ENCODE measurements at regions not wholly inside any gene's neighbourhood (a gene's known extent, or its start where the extent isn't known, plus 50 kb on each side); places are given as distances from the start of the nearest gene placed in this dataset.

DNA sequence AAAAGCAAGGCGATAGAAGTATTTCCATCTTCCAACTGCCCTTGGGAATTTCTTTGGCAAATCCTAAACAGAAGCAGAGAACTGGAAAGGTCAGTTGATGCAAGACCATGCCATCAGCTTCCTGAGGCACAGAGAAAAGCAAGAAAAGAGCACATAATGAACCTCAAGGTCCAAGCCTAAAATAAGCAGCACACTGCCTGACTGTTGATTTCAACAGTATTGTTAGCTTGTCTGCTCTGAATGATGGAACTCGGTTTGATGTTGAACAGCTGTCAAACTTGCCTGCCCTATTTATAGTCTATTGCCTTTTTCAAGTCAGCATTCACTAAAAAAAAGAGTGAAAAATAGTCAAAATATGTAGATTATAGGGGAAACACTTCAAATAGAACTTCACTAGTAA is 1192.0 kb upstream of the PHF14 start:
- DNase-seq (ENCODE audit: low read depth in 4 of 4, low spot score in 3 of 4) = no peak

DNA sequence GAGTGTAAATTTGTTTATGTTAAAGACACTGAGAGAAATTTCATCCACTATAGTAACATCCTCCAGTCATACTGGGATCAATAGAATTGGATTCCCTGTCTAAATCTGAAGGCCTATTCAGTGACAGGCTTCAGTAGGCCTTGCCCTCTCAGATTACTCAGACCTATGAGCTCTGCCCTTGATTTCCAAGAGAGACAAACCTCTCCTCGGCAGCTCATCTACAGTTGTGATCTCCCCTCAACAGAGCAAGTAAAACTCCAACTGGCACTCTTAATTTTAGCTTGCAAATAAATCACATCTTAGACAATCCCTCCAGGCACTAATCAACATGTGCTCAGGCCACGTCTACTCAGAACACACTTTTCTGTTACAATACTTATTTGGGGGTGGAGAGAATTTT is 1191.4 kb upstream of the PHF14 start:
- DNase-seq (ENCODE audit: low read depth in 4 of 4, low spot score in 3 of 4) = no peak

DNA sequence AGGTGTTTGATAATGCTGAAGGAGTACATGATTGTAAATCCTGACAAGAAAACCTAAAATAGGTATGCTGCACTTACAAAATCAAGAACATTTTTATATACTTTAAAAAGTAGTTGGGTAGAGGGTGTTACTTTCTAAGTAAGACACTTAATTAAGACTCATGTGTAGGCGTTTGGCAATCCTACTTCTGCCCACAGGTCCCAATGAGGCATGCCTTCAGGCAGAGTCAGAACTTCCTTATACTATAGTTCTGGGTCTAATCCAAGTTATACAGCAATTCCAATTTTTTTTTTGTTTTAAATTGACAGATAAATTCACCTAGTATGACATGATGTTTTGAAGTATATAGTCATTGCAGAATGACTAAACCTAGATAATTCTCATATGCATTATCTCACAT is 1188.5 kb upstream of the PHF14 start:
- DNase-seq (ENCODE audit: low read depth in 4 of 4, low spot score in 3 of 4) = no peak

GRCh38 chr7:9796241-9796640 is 1177.4 kb upstream of the PHF14 start:
- DNase-seq (ENCODE audit: low read depth in 4 of 4, low spot score in 3 of 4) = no peak

DNA sequence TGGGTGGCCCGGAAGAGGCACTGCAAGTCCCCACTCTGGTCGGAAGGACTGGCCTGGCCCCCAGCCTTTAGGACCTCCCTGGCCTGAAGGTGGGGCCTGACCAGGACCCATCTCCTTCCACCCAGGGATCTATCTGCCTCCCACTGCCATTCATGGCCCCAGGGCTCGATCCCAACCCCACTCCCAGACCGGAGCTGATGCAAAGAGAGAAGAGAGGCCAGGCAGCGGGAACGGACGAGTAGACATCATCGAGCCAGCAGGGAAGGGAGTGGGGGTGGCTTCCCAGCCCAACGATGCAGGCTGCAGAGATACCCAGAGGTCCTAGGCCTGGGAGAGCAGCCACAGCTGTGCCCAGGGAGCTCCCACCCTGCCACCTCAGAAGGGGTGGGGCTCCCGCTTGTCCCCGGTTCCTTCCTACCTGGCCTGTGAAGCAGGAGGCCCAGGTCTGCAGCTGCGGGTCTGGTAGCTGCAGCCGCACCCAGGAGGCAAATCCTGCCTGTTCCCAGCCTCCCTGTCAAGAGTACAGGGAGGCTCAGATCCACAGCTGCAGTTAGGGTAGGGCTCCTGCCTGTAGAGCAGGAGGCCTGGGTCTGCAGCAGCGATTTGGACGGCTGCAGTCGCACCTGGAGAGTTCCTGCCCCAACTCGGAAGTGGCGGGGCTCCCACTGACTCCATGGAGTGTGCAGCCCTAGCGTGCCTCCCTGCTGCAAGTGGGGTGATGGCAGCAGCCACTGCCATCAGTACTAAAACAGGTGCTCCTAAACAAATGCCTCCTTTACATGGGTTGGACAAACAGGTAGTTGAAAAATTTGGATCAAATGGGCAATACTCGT is 1151.0 kb upstream of the PHF14 start:
- DNase-seq (ENCODE audit: low read depth in 4 of 4, low spot score in 3 of 4) = no peak

- peak in 3 of 4 donors; percentile 2 to 7 (median 5) for DNase-seq (ENCODE audit: low read depth in 4 of 4, low spot score in 3 of 4)
Measured at GRCh38 chr7:9835199-9835598, 1138.5 kb upstream of the PHF14 start.

GRCh38 chr7:9836671-9837070 is 1137.0 kb upstream of the PHF14 start:
- no peak for DNase-seq (ENCODE audit: low read depth in 4 of 4, low spot score in 3 of 4)

DNA sequence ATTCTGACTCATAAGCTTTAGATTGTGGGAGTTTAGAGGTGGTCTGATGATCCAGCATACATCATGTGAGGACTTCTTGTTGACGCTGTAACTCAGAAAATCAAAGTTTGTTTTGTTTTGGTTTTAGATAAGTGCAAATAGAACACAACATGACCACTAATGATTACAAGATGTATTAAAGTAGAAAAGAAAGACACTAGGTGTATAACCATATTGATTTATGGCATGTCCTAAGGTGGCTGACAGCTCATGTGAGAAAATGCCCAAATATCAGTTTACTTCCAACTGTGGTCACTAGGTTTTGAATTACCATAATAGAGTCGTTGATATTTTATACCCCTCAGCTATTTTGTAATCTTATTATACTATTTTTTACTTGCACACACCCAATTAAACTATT is 1131.4 kb upstream of the PHF14 start:
- no peak for DNase-seq (ENCODE audit: low read depth in 4 of 4, low spot score in 3 of 4)

GRCh38 chr7:9846902-9847301 is 1126.8 kb upstream of the PHF14 start:
- DNase-seq (ENCODE audit: low read depth in 4 of 4, low spot score in 3 of 4) = no peak

DNA sequence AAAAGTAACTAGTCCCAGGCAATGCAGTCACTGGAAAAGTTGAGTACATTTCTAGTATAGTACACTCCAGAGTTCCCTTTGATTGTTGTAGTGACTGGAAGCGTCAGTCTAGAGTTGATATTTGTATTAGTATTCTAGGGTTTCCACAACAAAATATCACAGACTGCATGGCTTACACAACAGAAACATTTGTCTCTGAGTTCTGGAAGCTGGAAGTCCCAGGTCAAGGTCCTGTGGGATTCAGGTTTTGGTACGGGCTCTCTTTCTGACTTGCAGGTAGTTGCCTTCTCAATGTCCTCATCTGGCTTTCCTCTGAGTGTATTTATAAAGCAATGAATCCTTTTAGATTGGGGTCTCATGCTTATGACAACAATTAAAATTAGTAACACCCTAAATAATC is 1119.1 kb upstream of the PHF14 start:
- DNase-seq (ENCODE audit: low read depth in 4 of 4, low spot score in 3 of 4) = no peak

DNA sequence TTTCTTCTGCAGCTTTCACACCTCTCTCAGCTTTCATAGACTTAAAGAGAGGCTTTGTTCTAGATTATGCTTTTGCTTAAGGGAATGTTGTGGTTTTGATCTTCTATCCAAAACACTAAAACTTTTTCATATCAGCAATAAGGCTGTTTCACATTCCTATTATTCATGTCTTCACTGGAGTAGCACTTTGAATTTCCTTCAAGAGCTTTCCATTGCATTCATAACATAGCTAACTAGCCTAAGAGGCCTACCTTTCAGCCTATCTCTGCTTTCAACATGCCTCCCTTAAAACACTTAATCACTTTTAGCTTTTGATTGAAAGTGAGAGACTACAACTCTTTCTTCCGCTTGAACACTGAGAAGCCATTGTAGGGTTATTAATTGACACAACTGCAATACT is 1117.0 kb upstream of the PHF14 start:
- DNase-seq (ENCODE audit: low read depth in 4 of 4, low spot score in 3 of 4) = no peak

GRCh38 chr7:9863545-9863944 is 1110.1 kb upstream of the PHF14 start:
- no peak for DNase-seq (ENCODE audit: low read depth in 4 of 4, low spot score in 3 of 4)

DNA sequence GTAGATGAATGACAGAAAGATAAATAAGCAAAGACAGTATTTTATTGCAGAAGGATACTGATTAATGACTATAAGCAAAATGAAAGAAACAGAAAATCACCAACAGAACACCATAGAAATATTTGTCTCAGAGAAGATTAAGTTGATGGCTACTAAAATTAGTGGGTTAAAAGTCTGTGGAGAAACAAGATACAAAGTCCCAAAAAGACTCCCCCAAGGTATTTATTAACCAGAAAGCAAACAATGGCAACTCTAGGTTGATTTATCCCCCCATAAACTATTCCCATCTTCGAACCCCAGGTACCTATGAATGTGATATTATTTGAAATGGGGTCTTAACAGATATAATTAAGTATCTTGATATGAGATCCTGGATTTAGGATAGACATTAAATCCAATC is 1104.5 kb upstream of the PHF14 start:
- no peak for DNase-seq (ENCODE audit: low read depth in 4 of 4, low spot score in 3 of 4)

DNA sequence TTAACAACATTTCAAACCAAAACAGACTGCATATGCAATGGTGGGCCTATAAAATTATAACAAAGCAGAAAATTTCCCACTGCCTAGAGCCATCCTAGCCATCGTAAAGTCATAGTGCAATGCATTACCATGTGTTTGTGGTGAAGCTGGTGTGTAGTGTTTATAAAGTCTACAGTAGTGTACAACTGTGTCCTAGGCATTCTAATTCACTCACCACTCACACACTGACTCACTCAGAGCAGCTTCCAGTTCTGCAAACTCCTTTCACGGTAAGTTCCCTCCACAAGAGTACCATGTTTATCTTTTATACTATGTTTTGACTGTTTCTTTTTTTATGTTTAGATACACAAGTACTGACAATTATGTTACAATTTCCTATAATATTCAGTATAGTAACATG is 1104.1 kb upstream of the PHF14 start:
- no peak for DNase-seq (ENCODE audit: low read depth in 4 of 4, low spot score in 3 of 4)

DNA sequence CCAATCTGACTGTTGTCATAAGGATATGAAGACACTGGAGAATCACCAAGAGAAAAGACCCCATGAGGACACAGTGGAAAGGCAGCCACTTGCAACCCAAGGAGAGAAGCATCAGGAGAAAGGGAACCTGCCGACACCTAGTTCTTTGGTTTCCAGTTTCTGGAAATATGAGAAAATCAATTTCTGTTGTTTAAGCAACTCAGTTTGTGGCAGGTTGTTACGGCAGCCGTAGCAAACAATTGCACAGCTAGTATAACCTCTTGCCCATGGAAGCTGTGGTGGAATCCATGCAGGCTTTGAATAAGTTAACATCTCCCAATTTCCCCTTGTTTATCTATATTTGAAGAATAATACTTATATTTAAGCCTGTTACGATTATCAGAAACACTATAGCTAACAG is 1103.0 kb upstream of the PHF14 start:
- no peak for DNase-seq (ENCODE audit: low read depth in 4 of 4, low spot score in 3 of 4)

GRCh38 chr7:9874182-9874581 is 1099.5 kb upstream of the PHF14 start:
- no peak for DNase-seq (ENCODE audit: low read depth in 4 of 4, low spot score in 3 of 4)

DNA sequence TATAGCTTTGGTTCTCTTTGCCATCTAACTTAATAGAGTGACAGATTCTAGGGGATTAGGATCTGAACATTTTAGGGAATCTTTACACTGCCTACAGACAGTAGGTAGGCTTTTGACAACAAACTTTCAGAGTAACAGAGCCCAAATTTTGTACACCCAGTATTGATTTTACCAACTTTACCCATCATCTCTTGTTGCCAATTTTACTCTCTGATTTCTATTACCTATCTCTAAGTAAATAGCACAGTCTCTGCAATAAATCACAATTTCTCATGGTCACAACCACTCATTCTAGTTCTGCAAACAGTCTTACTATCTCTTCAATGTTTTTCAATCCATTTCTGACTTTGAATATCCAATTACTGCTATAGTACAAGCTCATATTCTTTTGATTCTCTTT is 1097.6 kb upstream of the PHF14 start:
- DNase-seq (ENCODE audit: low read depth in 4 of 4, low spot score in 3 of 4) = no peak

DNA sequence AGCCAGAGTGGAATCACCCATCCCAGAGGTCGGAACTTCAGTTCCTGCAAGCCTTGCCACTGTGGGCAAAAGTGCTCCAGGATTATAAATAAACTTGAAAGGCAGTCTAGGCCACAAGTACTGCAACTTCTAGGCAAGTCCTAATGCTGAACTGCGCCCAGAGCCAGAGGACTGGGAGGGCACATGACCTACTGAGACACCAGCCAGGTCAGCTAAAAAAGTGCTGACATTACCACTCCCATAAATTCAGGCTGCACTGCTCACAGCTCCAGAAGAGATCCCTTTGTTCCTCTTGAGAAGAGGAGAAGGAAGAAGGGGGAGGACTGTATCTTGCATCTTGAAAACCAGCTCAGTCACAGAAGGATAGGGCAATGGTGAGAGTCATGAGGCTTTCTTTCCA is 1084.1 kb upstream of the PHF14 start:
- no peak for DNase-seq (ENCODE audit: low read depth in 4 of 4, low spot score in 3 of 4)

- no peak for DNase-seq (ENCODE audit: low read depth in 4 of 4, low spot score in 3 of 4)
Measured at GRCh38 chr7:9890092-9890491, 1083.6 kb upstream of the PHF14 start.

- DNase-seq (ENCODE audit: low read depth in 4 of 4, low spot score in 3 of 4) = no peak
Measured at GRCh38 chr7:9891056-9891455, 1082.6 kb upstream of the PHF14 start.

DNA sequence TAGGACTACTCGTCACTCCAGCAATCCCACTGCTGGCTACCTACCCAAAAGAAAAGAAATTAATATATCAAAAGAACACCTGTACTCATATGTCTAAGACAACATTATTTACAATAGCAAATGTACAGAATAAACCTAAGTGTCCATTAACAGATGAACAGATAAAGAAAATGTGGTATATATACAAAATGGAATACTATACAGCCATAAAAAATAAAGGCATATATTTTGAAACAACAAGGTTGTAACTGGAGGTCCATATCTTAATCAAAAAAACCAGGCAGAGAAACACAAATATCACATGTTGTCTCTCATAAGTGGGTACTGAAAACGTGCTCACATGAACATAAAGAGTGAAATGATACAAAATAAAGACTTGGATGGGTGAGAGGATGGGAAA is 1073.3 kb upstream of the PHF14 start:
- no peak for DNase-seq (ENCODE audit: low read depth in 4 of 4, low spot score in 3 of 4)

DNA sequence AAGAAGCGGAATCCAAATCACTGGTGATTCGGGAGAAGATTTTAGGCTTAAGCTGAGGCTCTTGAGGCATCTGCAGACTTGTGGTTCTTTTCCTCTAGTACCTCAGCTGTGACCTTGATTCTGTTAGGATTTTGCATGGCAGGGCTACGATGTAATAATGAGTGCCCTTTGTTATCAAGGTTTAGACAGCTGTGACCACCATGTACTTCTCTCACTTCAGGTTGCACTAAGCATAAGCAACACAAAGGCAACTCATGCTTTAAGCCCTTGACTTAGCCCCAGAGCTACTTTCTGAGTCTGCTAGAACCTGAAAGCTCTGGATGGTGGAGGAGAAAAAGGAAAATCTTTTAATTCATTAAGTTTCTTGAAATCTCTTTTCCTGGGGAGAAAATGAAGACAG is 1052.3 kb upstream of the PHF14 start:
- DNase-seq (ENCODE audit: low read depth in 4 of 4, low spot score in 3 of 4) = no peak

Data from right renal pelvis (tissue), 4 donors.